Gastrocnemius medialis (tissue), 4 donors: ENCODE measurements at regions not wholly inside any gene's neighbourhood (a gene's known extent, or its start where the extent isn't known, plus 50 kb on each side); places are given as distances from the start of the nearest gene placed in this dataset.

Experiments used
- POLR2A ChIP-seq, 2 donors: fragments of 450-650 bp; IDR thresholded peaks; one replicate each; pipeline ENCODE4 v1.6.1; 2017; ENCODE audit warnings: antibody characterized with exemption in 2 of 2, mild to moderate bottlenecking in 2 of 2, moderate library complexity in 2 of 2
- TF ChIP-seq, protein P1 (sequence below), 5 experiments: fragments of 450-650 bp in 3 of 5; fragments of 200-600 bp in 2 of 5; sonication (generic) in 2 of 5; IDR thresholded peaks in 4 of 5; conservative IDR thresholded peaks in 1 of 5; 1 replicate in 4 of 5; 2 replicates in 1 of 5; pipeline ENCODE4 v1.5.1; 2016 to 2019; ENCODE audit warnings: antibody characterized with exemption in 5 of 5, mild to moderate bottlenecking in 3 of 5, moderate library complexity in 3 of 5

DNA sequence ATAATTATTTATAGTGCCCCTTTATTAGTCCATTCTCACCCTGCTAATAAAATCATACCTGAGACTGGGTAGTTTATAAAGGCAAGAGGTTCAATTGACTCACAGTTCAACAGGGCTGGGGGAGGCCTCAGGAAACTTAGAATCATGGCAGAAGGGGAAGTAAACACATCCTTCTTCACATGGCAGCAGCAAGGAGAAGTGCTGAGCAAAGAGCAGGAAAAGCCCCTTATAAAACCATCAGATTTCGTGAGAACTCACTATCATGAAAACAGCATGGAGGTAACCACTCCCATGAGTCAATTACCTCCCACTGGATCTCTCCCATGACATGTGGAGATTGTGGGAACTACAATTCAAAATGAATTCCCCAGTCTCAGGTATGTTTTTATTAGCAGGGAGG, 89.9 kb upstream of the STARD13 start:
- TF ChIP-seq, protein P1, sequence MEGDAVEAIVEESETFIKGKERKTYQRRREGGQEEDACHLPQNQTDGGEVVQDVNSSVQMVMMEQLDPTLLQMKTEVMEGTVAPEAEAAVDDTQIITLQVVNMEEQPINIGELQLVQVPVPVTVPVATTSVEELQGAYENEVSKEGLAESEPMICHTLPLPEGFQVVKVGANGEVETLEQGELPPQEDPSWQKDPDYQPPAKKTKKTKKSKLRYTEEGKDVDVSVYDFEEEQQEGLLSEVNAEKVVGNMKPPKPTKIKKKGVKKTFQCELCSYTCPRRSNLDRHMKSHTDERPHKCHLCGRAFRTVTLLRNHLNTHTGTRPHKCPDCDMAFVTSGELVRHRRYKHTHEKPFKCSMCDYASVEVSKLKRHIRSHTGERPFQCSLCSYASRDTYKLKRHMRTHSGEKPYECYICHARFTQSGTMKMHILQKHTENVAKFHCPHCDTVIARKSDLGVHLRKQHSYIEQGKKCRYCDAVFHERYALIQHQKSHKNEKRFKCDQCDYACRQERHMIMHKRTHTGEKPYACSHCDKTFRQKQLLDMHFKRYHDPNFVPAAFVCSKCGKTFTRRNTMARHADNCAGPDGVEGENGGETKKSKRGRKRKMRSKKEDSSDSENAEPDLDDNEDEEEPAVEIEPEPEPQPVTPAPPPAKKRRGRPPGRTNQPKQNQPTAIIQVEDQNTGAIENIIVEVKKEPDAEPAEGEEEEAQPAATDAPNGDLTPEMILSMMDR (IDR thresholded peaks at IDR 0.05 in 4 of 5, conservative IDR thresholded peaks at IDR 0.05 in 1 of 5): no peak
- TF ChIP-seq POLR2A (IDR thresholded peaks at IDR 0.05): no peak
